HL-60 (cell line): ENCODE measurements at regions not wholly inside any gene's neighbourhood (a gene's known extent, or its start where the extent isn't known, plus 50 kb on each side); places are given as distances from the start of the nearest gene placed in this dataset.
"Not testable (repeated sequence)": the region's sequence is repeated elsewhere in the genome, so short reads cannot be mapped to it uniquely, and the experiment has no call there.

Experiments
- GABPA ChIP-seq: IDR thresholded peaks from 2 replicates; pipeline ENCODE4 v1.6.1; 2012; ENCODE audit warnings: low read depth
- POLR2AphosphoS5 ChIP-seq: IDR thresholded peaks from 2 replicates; pipeline ENCODE4 v1.6.1; 2012; ENCODE audit warnings: low read depth
- REST ChIP-seq: IDR thresholded peaks from 2 replicates; pipeline ENCODE4 v1.6.1; 2012; ENCODE audit warnings: low read depth; ENCODE audit not compliant: insufficient replicate concordance
- SPI1 ChIP-seq: IDR thresholded peaks from 2 replicates; pipeline ENCODE4 v1.6.1; 2012; ENCODE audit warnings: low read depth, mild to moderate bottlenecking, borderline replicate concordance
- TF ChIP-seq, protein P1 (sequence below): IDR thresholded peaks from one replicate; pipeline ENCODE4 v1.5.1; 2011; ENCODE audit warnings: low read length, control low read depth, inconsistent platforms; ENCODE audit not compliant: insufficient read depth

- TF ChIP-seq, protein P1, sequence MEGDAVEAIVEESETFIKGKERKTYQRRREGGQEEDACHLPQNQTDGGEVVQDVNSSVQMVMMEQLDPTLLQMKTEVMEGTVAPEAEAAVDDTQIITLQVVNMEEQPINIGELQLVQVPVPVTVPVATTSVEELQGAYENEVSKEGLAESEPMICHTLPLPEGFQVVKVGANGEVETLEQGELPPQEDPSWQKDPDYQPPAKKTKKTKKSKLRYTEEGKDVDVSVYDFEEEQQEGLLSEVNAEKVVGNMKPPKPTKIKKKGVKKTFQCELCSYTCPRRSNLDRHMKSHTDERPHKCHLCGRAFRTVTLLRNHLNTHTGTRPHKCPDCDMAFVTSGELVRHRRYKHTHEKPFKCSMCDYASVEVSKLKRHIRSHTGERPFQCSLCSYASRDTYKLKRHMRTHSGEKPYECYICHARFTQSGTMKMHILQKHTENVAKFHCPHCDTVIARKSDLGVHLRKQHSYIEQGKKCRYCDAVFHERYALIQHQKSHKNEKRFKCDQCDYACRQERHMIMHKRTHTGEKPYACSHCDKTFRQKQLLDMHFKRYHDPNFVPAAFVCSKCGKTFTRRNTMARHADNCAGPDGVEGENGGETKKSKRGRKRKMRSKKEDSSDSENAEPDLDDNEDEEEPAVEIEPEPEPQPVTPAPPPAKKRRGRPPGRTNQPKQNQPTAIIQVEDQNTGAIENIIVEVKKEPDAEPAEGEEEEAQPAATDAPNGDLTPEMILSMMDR, result not testable (repeated sequence)
- TF ChIP-seq POLR2AphosphoS5, GABPA, REST, SPI1: not testable (repeated sequence)
These were observed 382.9 kb upstream of the ISX start for GRCh38 chr22:34683031-34683430.
